ENCODE measurements at regions not wholly inside any gene's neighbourhood (a gene's known extent, or its start where the extent isn't known, plus 50 kb on each side); places are given as distances from the start of the nearest gene placed in this dataset.

DNA sequence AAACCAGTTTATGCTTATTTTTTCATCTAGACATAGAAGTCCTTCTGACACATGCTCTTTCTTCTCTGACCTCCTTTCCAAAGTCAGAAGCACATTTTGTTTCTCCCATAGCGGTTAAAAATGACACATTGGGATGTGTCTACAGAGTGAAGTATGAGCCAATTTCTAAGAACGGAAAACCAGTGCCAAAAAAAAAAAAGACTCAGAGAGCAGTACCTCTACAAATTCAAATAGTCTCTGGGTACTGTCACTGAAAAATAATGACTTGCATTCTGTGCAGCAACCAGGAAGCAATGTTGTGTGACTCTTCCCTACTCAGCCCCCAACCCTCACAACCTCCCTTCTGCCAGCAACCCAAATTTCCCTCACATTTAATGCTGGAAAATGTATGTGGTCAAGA, 145.5 kb upstream of the PMFBP1 start:
- Histone ChIP-seq H3K27me3 (ENCODE audit: insufficient read depth, low read depth, low read length) (no peaks in the 10 kb centered on the region), H3K4me3 (ENCODE audit: low read length) (no peak overlapping the region), H4K20me1 (ENCODE audit: insufficient read depth) (no peaks in the 10 kb centered on the region), H3K36me3 (ENCODE audit: insufficient read depth, low read length) (no peaks in the 10 kb centered on the region), H2AFZ (ENCODE audit: low read depth, low read length) (no peak overlapping the region), H3K4me2 (ENCODE audit: low read length) (no peak overlapping the region), H3F3A (ENCODE audit: insufficient read depth, low read length, poor library complexity, severe bottlenecking) (peaks cover 1% of the 10 kb centered on the region), H3K9me2 (ENCODE audit: insufficient read depth, low read length) (no peaks in the 10 kb centered on the region), H3K9ac (ENCODE audit: low read length) (no peak overlapping the region), H3K27ac (ENCODE audit: low read length) (no peak overlapping the region), H3K9me3 (ENCODE audit: low read length) (peaks cover 6% of the 10 kb centered on the region), H3K79me2 (replicated peaks; ENCODE audit: insufficient read depth, low read length) (no peaks in the 10 kb centered on the region)
- no peak for TF ChIP-seq EZH2 (IDR thresholded peaks at IDR 0.05; ENCODE audit: borderline replicate concordance, insufficient read depth, low read length, poor library complexity, severe bottlenecking)
- TF ChIP-seq REST (IDR thresholded peaks at IDR 0.05; ENCODE audit: borderline replicate concordance): no peak
- TF ChIP-seq POLR2AphosphoS5 (IDR thresholded peaks at IDR 0.05): no peak

DNA sequence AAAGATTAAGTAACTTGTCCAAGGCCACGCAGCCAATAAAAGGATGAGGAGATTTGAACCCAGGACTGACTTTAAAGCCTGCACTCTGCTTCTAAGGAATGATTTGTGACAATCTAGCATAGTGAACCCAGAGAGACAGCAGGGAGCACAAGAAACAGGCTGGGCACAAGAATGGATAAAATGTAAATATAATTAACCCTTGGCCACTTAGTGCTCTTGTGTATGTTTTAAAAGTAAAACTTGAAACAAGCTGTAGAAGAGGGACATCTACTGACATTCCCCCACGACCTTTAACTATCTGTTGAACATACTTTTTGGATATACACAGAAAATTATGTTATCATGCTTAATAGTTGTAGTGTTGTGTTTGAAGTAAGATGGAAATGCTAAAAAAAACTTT, 141.9 kb upstream of the PMFBP1 start:
- no peak overlapping the region for H3K9ac ChIP-seq (ENCODE audit: low read length)
- H3K4me2 ChIP-seq (ENCODE audit: low read length): no peak overlapping the region
- no peak overlapping the region for H2AFZ ChIP-seq (ENCODE audit: low read depth, low read length)
- no peaks in the 10 kb centered on the region for H3K9me2 ChIP-seq (ENCODE audit: insufficient read depth, low read length)
- H3K4me3 ChIP-seq (ENCODE audit: low read length): no peak overlapping the region
- no peaks in the 10 kb centered on the region for H4K20me1 ChIP-seq (ENCODE audit: insufficient read depth)
- H3K9me3 ChIP-seq (ENCODE audit: low read length): no peaks in the 10 kb centered on the region
- H3F3A ChIP-seq (ENCODE audit: insufficient read depth, low read length, poor library complexity, severe bottlenecking): peaks cover 4% of the 10 kb centered on the region
- H3K27me3 ChIP-seq (ENCODE audit: insufficient read depth, low read depth, low read length): no peaks in the 10 kb centered on the region
- no peaks in the 10 kb centered on the region for H3K36me3 ChIP-seq (ENCODE audit: insufficient read depth, low read length)
- TF ChIP-seq RAD21 (conservative IDR thresholded peaks at IDR 0.05) (no peak), POLR2AphosphoS5 (IDR thresholded peaks at IDR 0.05) (no peak), EZH2 (IDR thresholded peaks at IDR 0.05; ENCODE audit: borderline replicate concordance, insufficient read depth, low read length, poor library complexity, severe bottlenecking) (no peak), TAF1 (IDR thresholded peaks at IDR 0.05; ENCODE audit: low read depth) (no peak), SMC3 (conservative IDR thresholded peaks at IDR 0.05; ENCODE audit: poor library complexity) (no peak), REST (IDR thresholded peaks at IDR 0.05; ENCODE audit: borderline replicate concordance) (no peak), EP300 (conservative IDR thresholded peaks at IDR 0.05; ENCODE audit: poor library complexity, severe bottlenecking) (no peak), MXI1 (conservative IDR thresholded peaks at IDR 0.05; ENCODE audit: poor library complexity, severe bottlenecking) (no peak)
- TF ChIP-seq, protein P1, sequence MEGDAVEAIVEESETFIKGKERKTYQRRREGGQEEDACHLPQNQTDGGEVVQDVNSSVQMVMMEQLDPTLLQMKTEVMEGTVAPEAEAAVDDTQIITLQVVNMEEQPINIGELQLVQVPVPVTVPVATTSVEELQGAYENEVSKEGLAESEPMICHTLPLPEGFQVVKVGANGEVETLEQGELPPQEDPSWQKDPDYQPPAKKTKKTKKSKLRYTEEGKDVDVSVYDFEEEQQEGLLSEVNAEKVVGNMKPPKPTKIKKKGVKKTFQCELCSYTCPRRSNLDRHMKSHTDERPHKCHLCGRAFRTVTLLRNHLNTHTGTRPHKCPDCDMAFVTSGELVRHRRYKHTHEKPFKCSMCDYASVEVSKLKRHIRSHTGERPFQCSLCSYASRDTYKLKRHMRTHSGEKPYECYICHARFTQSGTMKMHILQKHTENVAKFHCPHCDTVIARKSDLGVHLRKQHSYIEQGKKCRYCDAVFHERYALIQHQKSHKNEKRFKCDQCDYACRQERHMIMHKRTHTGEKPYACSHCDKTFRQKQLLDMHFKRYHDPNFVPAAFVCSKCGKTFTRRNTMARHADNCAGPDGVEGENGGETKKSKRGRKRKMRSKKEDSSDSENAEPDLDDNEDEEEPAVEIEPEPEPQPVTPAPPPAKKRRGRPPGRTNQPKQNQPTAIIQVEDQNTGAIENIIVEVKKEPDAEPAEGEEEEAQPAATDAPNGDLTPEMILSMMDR (IDR thresholded peaks at IDR 0.05; ENCODE audit: poor library complexity, severe bottlenecking): no peak
- no peaks in the 10 kb centered on the region for H3K79me2 ChIP-seq (replicated peaks; ENCODE audit: insufficient read depth, low read length)
- peak overlapping the region; percentile 92 for H3K27ac ChIP-seq (ENCODE audit: low read length)
